Epithelial cell of esophagus (primary cell): ENCODE measurements at regions not wholly inside any gene's neighbourhood (a gene's known extent, or its start where the extent isn't known, plus 50 kb on each side); places are given as distances from the start of the nearest gene placed in this dataset.

Experiments used
- DNase-seq: peaks from one replicate; pipeline ENCODE4 v3.0.0; 2010; ENCODE audit warnings: low read depth
- H3K4me3 ChIP-seq: 2 replicates; pipeline ENCODE4 v1.5.1; 2011; ENCODE audit warnings: mild to moderate bottlenecking, low read length, control low read depth
- CTCF ChIP-seq: IDR thresholded peaks from 2 replicates; pipeline ENCODE4 v1.5.1; 2011; ENCODE audit warnings: low read depth, mild to moderate bottlenecking, low read length, control low read depth, inconsistent platforms; ENCODE audit not compliant: insufficient read depth; ENCODE audit errors: missing control alignments

- H3K4me3 ChIP-seq = no peak overlapping the region
- TF ChIP-seq CTCF = no peak
- no peak for DNase-seq
Measured at GRCh38 chr14:53879022-53879686, 77.5 kb downstream of the BMP4 start.

- no peak overlapping the region for H3K4me3 ChIP-seq
- no peak for DNase-seq
- TF ChIP-seq CTCF = no peak
Measured at GRCh38 chr14:53875324-53875897, 81.2 kb downstream of the BMP4 start.

- no peak for DNase-seq
- no peak overlapping the region for H3K4me3 ChIP-seq
- no peak for TF ChIP-seq CTCF
Measured at GRCh38 chr14:53874704-53875103, 81.9 kb downstream of the BMP4 start.

GRCh38 chr14:53872681-53873089, 83.9 kb downstream of the BMP4 start:
- no peak for DNase-seq
- H3K4me3 ChIP-seq = no peak overlapping the region
- no peak for TF ChIP-seq CTCF

- TF ChIP-seq CTCF = no peak
- no peak for DNase-seq
- no peak overlapping the region for H3K4me3 ChIP-seq
Measured at GRCh38 chr14:53871951-53872350, 84.7 kb downstream of the BMP4 start.

- H3K4me3 ChIP-seq = no peak overlapping the region
- no peak for TF ChIP-seq CTCF
- DNase-seq = no peak
Measured at GRCh38 chr14:53871011-53871410, 85.6 kb downstream of the BMP4 start.

- H3K4me3 ChIP-seq = no peak overlapping the region
- TF ChIP-seq CTCF = no peak
- no peak for DNase-seq
Measured at GRCh38 chr14:53865711-53866110, 90.9 kb downstream of the BMP4 start.
